Esophagus muscularis mucosa (tissue), 4 donors: ENCODE measurements at regions not wholly inside any gene's neighbourhood (a gene's known extent, or its start where the extent isn't known, plus 50 kb on each side); places are given as distances from the start of the nearest gene placed in this dataset.

Source experiments
- DNase-seq: peaks from one replicate; pipeline ENCODE4 v3.0.0-alpha.2; 2017; ENCODE audit errors: extremely low spot score
- H3K27ac ChIP-seq, 4 donors: fragments of 200-600 bp; sonication (generic); replicated peaks in 1 of 4; 1 replicate in 3 of 4; 2 replicates in 1 of 4; pipeline ENCODE4 v1.5.1; 2016 to 2019; ENCODE audit warnings: mild to moderate bottlenecking in 1 of 4
- H3K27me3 ChIP-seq, 4 donors: fragments of 200-600 bp; sonication (generic); one replicate each; pipeline versions ENCODE4 v1.5.1 to v1.6.0; 2016 to 2019
- H3K36me3 ChIP-seq, 4 donors: fragments of 200-600 bp; sonication (generic); one replicate each; pipeline ENCODE4 v1.5.1; 2016 to 2019
- H3K4me1 ChIP-seq, 4 donors: fragments of 200-600 bp; sonication (generic); one replicate each; pipeline ENCODE4 v1.5.1; 2016 to 2019
- H3K4me3 ChIP-seq, 4 donors: fragments of 200-600 bp; sonication (generic); 1 replicate in 2 of 4; 2 replicates in 2 of 4; pipeline ENCODE4 v1.5.1; 2016 to 2019; ENCODE audit warnings: mild to moderate bottlenecking in 4 of 4, moderate library complexity in 1 of 4
- H3K9me3 ChIP-seq, 4 donors: fragments of 200-600 bp; sonication (generic); 1 replicate in 3 of 4; 2 replicates in 1 of 4; pipeline ENCODE4 v1.5.1; 2016 to 2019
- CTCF ChIP-seq, 3 experiments: fragments of 200-600 bp in 2 of 3; fragments of 450-650 bp in 1 of 3; sonication (generic) in 2 of 3; IDR thresholded peaks; one replicate each; pipeline ENCODE4 v1.5.1; 2017 to 2019; ENCODE audit warnings: antibody characterized with exemption in 3 of 3, mild to moderate bottlenecking in 2 of 3, moderate library complexity in 1 of 3
- EP300 ChIP-seq: sonication (generic); formaldehyde crosslinking; IDR thresholded peaks from one replicate; pipeline ENCODE4 v1.6.1; 2017; ENCODE audit warnings: antibody characterized with exemption
- POLR2A ChIP-seq: fragments of 450-650 bp; IDR thresholded peaks from one replicate; pipeline ENCODE4 v1.6.1; 2017; ENCODE audit warnings: antibody characterized with exemption, moderate library complexity, mild to moderate bottlenecking, low read depth
- POLR2AphosphoS5 ChIP-seq, 2 donors: sonication (generic); formaldehyde crosslinking; IDR thresholded peaks; one replicate each; pipeline ENCODE4 v1.6.1; 2017; ENCODE audit warnings: antibody characterized with exemption in 2 of 2
- WGBS: methylation state at CpG from one replicate; pipeline ENCODE4 v1.1.5; 2018; 5-methylcytosine and 5-hydroxymethylcytosine counted together
- intact Hi-C: fragments of 100-400 bp; cut with DNase I; formaldehyde crosslinking; loops from one replicate; pipeline ENCODE4 v1.15.1; 2023

DNA sequence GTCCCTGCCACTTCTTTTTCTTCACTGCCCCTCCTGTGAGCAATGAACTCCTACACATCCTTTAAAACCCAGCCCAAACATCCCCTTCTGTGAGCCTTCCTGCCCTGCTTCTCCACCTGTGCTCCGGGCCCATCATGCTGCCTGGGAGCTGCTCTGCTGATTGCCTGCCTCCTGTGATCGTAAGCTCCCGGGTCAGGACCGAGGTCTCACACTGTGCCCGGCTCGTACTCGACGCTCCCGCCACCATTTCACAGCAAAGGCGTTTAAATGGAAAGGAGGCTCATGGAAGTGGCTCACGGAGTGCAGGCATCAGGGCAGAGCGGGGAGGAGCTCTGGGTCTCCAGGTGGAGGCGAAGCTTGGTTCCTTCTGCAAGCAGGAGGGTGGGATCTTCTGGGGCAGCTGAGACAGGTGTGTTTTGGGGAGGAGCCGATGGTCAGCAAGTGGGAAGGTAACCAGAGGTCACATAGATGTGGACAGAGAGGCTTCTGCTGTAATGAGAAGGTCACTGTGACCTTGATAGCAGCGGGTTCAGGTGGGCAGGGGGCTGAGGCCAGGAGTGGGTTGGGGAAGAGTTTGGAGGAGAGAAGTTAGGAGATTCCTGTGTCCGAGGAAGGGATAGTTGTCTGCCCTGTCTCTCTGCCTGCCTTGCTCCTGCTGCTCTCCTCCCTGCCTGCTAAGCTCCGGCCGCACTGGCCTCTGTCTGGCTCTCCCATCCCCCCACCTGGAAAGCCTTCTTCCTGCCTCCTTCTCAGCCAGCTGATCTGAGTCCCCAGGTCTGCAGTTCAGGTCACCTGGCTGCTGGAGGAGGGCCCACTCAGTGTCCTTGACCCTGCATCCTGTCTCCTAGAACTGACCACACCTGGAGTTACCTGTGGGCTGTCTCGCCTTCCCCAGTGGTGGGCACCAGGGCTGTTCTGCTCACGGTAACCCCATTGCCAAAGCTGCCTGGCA, 52.7 kb upstream of the FRMD1 start:
- no peak overlapping the region for H3K27ac ChIP-seq
- 90% methylated on average over 20 of the region's 20 CpGs for WGBS
- H3K36me3 ChIP-seq: no peaks in the 10 kb centered on the region
- H3K27me3 ChIP-seq: no peaks in the 10 kb centered on the region
- peak; percentile 90 for DNase-seq
- intact Hi-C loops: no loop called here
- H3K4me3 ChIP-seq: no peak overlapping the region
- no peak for TF ChIP-seq EP300
- TF ChIP-seq POLR2AphosphoS5 (IDR thresholded peaks at IDR 0.05): no peak
- TF ChIP-seq CTCF (IDR thresholded peaks at IDR 0.05): no peak
- no peak for TF ChIP-seq POLR2A
- H3K4me1 ChIP-seq: peaks cover 5 to 22% (median 15%) of the 10 kb centered on the region in 4 donors
- H3K9me3 ChIP-seq: no peaks in the 10 kb centered on the region

DNA sequence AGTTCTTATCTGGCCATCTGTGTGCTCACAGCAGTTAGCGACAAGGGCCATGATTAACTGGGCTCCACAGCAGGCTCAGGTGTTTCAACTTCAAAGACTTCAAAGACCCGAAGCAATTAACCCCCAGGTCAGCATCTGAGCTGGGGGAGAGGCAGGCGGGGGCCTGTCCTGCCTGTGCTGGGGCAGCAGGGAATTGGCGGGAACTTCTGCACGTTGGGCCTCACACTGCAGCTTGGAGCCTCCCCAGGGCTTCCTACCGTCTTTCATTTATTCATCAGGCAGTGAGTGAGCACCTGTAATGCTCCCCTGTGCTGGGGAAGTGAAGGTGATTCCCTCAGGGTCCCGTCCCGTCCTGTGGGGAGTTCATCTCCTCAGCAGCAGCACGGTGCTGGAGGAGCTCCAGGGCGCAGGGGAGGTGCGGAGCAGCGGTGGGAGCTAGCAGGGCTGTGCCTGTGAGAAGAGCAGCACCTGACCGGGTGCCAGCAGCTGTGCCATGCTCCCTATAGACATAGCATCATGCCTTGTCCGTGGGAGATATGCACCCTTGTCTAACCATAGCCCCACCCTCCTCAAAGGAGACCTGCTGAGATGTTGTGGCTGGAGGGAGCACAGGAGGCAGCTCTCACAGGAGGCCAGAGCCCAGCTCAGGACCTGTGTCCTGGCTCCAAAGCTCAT, 51.8 kb upstream of the FRMD1 start:
- H3K27me3 ChIP-seq: no peaks in the 10 kb centered on the region
- H3K4me1 ChIP-seq: peaks cover 5 to 22% (median 15%) of the 10 kb centered on the region in 4 donors
- DNase-seq: peak; percentile 83
- H3K27ac ChIP-seq: no peak overlapping the region
- intact Hi-C loops: no loop called here
- 71% methylated on average over 9 of the region's 14 CpGs for WGBS
- no peaks in the 10 kb centered on the region for H3K9me3 ChIP-seq
- H3K4me3 ChIP-seq: no peak overlapping the region
- no peaks in the 10 kb centered on the region for H3K36me3 ChIP-seq
- TF ChIP-seq EP300: no peak
- no peak for TF ChIP-seq CTCF (IDR thresholded peaks at IDR 0.05)
- no peak for TF ChIP-seq POLR2A
- no peak for TF ChIP-seq POLR2AphosphoS5 (IDR thresholded peaks at IDR 0.05)

GRCh38 chr6:168130168-168130696, 51.2 kb upstream of the FRMD1 start:
- Histone ChIP-seq H3K4me1 (peaks cover 5 to 22% (median 15%) of the 10 kb centered on the region in 4 donors), H3K27me3 (no peaks in the 10 kb centered on the region), H3K27ac (no peak overlapping the region), H3K4me3 (no peak overlapping the region), H3K36me3 (no peaks in the 10 kb centered on the region), H3K9me3 (no peaks in the 10 kb centered on the region)
- TF ChIP-seq POLR2A (no peak), CTCF (IDR thresholded peaks at IDR 0.05) (no peak), POLR2AphosphoS5 (IDR thresholded peaks at IDR 0.05) (no peak), EP300 (no peak)
- DNase-seq: peak; percentile 87
- intact Hi-C loops: no loop called here
- 89% methylated on average over 18 of the region's 18 CpGs for WGBS

- Histone ChIP-seq H3K4me3 (no peak overlapping the region), H3K9me3 (no peaks in the 10 kb centered on the region), H3K4me1 (peaks cover 5 to 22% (median 15%) of the 10 kb centered on the region in 4 donors), H3K27me3 (no peaks in the 10 kb centered on the region), H3K27ac (no peak overlapping the region), H3K36me3 (no peaks in the 10 kb centered on the region)
- WGBS: 91% methylated on average over 37 of the region's 40 CpGs
- DNase-seq: peak; percentile 81
- TF ChIP-seq CTCF (IDR thresholded peaks at IDR 0.05) (no peak), POLR2AphosphoS5 (IDR thresholded peaks at IDR 0.05) (no peak), POLR2A (no peak), EP300 (no peak)
- intact Hi-C loops: no loop called here
These were observed 50.5 kb upstream of the FRMD1 start for GRCh38 chr6:168129292-168130167.
